Mesothelial cell of epicardium (in vitro differentiated cells): ENCODE measurements at regions not wholly inside any gene's neighbourhood (a gene's known extent, or its start where the extent isn't known, plus 50 kb on each side); places are given as distances from the start of the nearest gene placed in this dataset.

Source experiments
- DNase-seq, 2 experiments: peaks; one replicate each; pipeline ENCODE4 v3.0.0; 2021; ENCODE audit warnings: low spot score in 2 of 2; ENCODE audit not compliant: unreplicated experiment in 2 of 2
- H3K27ac Mint-ChIP-seq: 2 replicates; pipeline ENCODE4 v1.8.0; 2021; ENCODE audit warnings: mixed read lengths
- H3K27me3 Mint-ChIP-seq: 2 replicates; pipeline ENCODE4 v1.8.0; 2021; ENCODE audit warnings: low read depth, mixed read lengths
- H3K36me3 Mint-ChIP-seq: 2 replicates; pipeline ENCODE4 v1.8.0; 2021; ENCODE audit warnings: mixed read lengths
- H3K4me1 Mint-ChIP-seq: 2 replicates; pipeline ENCODE4 v1.8.0; 2021; ENCODE audit warnings: mixed read lengths
- H3K4me3 Mint-ChIP-seq: 2 replicates; pipeline ENCODE4 v1.8.0; 2021; ENCODE audit warnings: mild to moderate bottlenecking, moderate library complexity, mixed read lengths
- H3K9me3 Mint-ChIP-seq: 2 replicates; pipeline ENCODE4 v1.8.0; 2021; ENCODE audit warnings: mixed read lengths
- CTCF ChIP-seq: fragments of 200-600 bp; sonication (generic); IDR thresholded peaks from one replicate; pipeline ENCODE4 v1.5.0; 2021; ENCODE audit warnings: antibody characterized with exemption; ENCODE audit not compliant: unreplicated experiment

GRCh38 chr21:38623552-38623951 is 125.3 kb upstream of the ERG start:
- peaks cover 6% of the 10 kb centered on the region for H3K27me3 Mint-ChIP-seq
- peaks cover 3% of the 10 kb centered on the region for H3K4me1 Mint-ChIP-seq
- no peak overlapping the region for H3K4me3 Mint-ChIP-seq
- no peak for DNase-seq
- H3K9me3 Mint-ChIP-seq, result no peaks in the 10 kb centered on the region
- no peak overlapping the region for H3K27ac Mint-ChIP-seq
- TF ChIP-seq CTCF, result no peak
- H3K36me3 Mint-ChIP-seq, result no peaks in the 10 kb centered on the region

DNA sequence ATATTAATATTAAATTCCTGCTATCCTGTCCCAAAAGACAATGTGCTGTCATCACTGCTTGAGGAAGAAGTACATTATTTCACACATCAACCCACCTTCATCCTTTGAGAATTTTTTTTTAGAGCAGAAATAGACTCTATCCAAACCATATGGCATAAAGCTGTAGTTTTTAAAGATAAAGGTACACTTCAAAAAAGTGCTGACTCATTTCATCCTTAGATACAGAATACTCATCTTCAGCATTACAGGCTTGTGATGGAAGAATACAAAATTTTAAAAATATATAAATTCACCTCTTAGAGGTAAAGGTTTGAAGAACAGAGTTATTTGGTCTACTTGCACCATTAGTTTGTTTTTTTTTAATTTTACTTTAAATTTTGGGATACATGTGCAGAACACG is 126.7 kb upstream of the ERG start:
- no peak for DNase-seq
- Mint-ChIP-seq H3K4me3 (no peak overlapping the region), H3K27me3 (no peaks in the 10 kb centered on the region), H3K9me3 (peaks cover 4% of the 10 kb centered on the region), H3K4me1 (peaks cover 3% of the 10 kb centered on the region), H3K36me3 (no peaks in the 10 kb centered on the region), H3K27ac (no peak overlapping the region)
- TF ChIP-seq CTCF, result no peak

GRCh38 chr21:38626306-38626705 is 128.0 kb upstream of the ERG start:
- Mint-ChIP-seq H3K27me3 (peaks cover 5% of the 10 kb centered on the region), H3K4me1 (peaks cover 7% of the 10 kb centered on the region), H3K27ac (no peak overlapping the region), H3K36me3 (no peaks in the 10 kb centered on the region), H3K9me3 (peaks cover 4% of the 10 kb centered on the region), H3K4me3 (no peak overlapping the region)
- DNase-seq, result no peak
- TF ChIP-seq CTCF, result no peak

DNA sequence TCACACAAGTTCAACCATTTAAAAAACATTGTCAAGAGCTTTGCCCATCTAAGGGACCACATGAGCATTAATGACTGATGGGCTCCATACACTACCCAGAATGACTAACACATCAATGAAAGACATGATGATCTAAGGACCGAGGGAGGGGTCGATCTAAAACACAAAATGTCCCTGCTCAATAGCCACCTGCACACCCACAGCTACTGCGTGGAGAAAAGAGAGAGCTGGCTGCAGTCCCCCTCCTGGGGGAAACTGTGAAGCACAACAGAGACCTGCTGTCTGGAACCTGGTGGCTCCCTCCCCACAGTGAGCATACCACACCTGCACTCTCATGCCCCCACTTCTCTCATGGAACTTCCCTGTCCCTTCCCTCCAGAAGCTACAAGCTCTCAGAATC is 130.1 kb upstream of the ERG start:
- Mint-ChIP-seq H3K27me3 (peaks cover 5% of the 10 kb centered on the region), H3K36me3 (no peaks in the 10 kb centered on the region), H3K9me3 (peaks cover 4% of the 10 kb centered on the region), H3K4me3 (no peak overlapping the region), H3K27ac (no peak overlapping the region), H3K4me1 (peaks cover 10% of the 10 kb centered on the region)
- DNase-seq, result no peak
- TF ChIP-seq CTCF, result no peak

- Mint-ChIP-seq H3K36me3 (no peaks in the 10 kb centered on the region), H3K9me3 (peaks cover 4% of the 10 kb centered on the region), H3K27ac (no peak overlapping the region), H3K4me3 (no peak overlapping the region), H3K4me1 (peaks cover 7% of the 10 kb centered on the region), H3K27me3 (peaks cover 5% of the 10 kb centered on the region)
- TF ChIP-seq CTCF, result no peak
- DNase-seq, result no peak
Measured at GRCh38 chr21:38631206-38631605, 132.9 kb upstream of the ERG start.

DNA sequence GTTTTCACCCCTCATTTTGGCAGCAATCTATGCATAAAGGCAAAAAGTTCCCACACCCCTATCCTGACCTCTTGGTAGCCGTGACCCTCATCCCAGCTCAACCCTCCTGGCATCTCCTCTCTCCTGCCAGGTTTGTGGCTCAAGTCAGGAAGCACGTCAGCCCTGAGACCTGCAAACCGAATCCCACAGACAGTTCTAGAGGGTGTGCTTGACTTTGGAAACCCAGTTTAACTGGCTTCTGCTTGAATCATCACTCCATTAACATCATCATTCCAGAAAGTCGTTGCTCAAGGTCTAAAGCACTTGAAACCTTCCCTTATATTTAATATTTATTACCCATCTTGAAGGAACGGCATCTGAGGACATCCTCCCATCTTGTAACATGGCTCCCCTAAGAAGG is 133.4 kb upstream of the ERG start:
- Mint-ChIP-seq H3K4me3 (no peak overlapping the region), H3K36me3 (no peaks in the 10 kb centered on the region), H3K9me3 (peaks cover 4% of the 10 kb centered on the region), H3K27ac (no peak overlapping the region), H3K4me1 (peaks cover 7% of the 10 kb centered on the region), H3K27me3 (peaks cover 9% of the 10 kb centered on the region)
- DNase-seq, result no peak
- TF ChIP-seq CTCF, result no peak
